ENCODE measurements at regions not wholly inside any gene's neighbourhood (a gene's known extent, or its start where the extent isn't known, plus 50 kb on each side); places are given as distances from the start of the nearest gene placed in this dataset.

GRCh38 chr18:47719096-47719780 is 211.2 kb downstream of the SMAD2 start:
- TF ChIP-seq EZH2 (IDR thresholded peaks at IDR 0.05; ENCODE audit: borderline replicate concordance) (no peak), CTCF (IDR thresholded peaks at IDR 0.05; ENCODE audit: poor library complexity) (no peak), EZH2phosphoT487 (IDR thresholded peaks at IDR 0.05; ENCODE audit: low read depth, severe bottlenecking, unreplicated experiment) (no peak)

Measured in hepatocyte (in vitro differentiated cells).